ENCODE measurements at regions not wholly inside any gene's neighbourhood (a gene's known extent, or its start where the extent isn't known, plus 50 kb on each side); places are given as distances from the start of the nearest gene placed in this dataset.

DNA sequence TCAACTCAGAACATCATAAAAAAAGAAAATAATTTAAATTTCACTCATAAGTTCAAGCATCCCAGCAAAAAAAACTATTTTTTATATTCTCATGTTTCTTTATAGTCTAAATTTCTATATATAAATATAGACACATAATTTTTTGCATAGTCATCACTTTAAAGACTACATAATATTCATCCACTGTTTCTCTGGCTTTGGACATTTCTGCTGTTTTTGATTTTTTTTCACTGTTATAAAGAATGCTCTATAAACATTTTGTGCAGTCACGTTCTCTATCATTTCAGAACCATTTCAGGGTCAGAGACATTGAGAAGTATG, 59.7 kb upstream of the CLPB start:
- TF ChIP-seq, protein P1, sequence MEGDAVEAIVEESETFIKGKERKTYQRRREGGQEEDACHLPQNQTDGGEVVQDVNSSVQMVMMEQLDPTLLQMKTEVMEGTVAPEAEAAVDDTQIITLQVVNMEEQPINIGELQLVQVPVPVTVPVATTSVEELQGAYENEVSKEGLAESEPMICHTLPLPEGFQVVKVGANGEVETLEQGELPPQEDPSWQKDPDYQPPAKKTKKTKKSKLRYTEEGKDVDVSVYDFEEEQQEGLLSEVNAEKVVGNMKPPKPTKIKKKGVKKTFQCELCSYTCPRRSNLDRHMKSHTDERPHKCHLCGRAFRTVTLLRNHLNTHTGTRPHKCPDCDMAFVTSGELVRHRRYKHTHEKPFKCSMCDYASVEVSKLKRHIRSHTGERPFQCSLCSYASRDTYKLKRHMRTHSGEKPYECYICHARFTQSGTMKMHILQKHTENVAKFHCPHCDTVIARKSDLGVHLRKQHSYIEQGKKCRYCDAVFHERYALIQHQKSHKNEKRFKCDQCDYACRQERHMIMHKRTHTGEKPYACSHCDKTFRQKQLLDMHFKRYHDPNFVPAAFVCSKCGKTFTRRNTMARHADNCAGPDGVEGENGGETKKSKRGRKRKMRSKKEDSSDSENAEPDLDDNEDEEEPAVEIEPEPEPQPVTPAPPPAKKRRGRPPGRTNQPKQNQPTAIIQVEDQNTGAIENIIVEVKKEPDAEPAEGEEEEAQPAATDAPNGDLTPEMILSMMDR (conservative IDR thresholded peaks at IDR 0.05; ENCODE audit: low read length) = no peak
- no peak for TF ChIP-seq EZH2phosphoT487 (IDR thresholded peaks at IDR 0.05; ENCODE audit: borderline replicate concordance)

Measured in Loucy (cell line).